Left ventricle myocardium inferior (tissue), 1 donor: ENCODE measurements at regions not wholly inside any gene's neighbourhood (a gene's known extent, or its start where the extent isn't known, plus 50 kb on each side); places are given as distances from the start of the nearest gene placed in this dataset.

ENCODE experiments used
- DNase-seq: peaks from one replicate; pipeline ENCODE4 v3.0.0-alpha.2; 2020
- H3K27ac ChIP-seq: fragments of 200-600 bp; replicated peaks from 2 replicates; pipeline ENCODE4 v1.8.0; 2021
- H3K27me3 ChIP-seq: fragments of 200-600 bp; 2 replicates; pipeline ENCODE4 v1.8.0; 2021; ENCODE audit warnings: low read depth
- H3K36me3 ChIP-seq: fragments of 200-600 bp; 2 replicates; pipeline ENCODE4 v1.8.0; 2021
- H3K4me1 ChIP-seq: fragments of 200-600 bp; 2 replicates; pipeline ENCODE4 v1.8.0; 2021
- H3K4me3 ChIP-seq: fragments of 200-600 bp; 2 replicates; pipeline ENCODE4 v1.8.0; 2021; ENCODE audit warnings: mild to moderate bottlenecking, moderate library complexity
- H3K9me3 ChIP-seq: fragments of 200-600 bp; replicated peaks from 2 replicates; pipeline ENCODE4 v1.8.0; 2021
- CTCF ChIP-seq: fragments of 200-600 bp; IDR thresholded peaks from 2 replicates; pipeline ENCODE4 v1.8.0; 2021; ENCODE audit warnings: antibody characterized with exemption, mild to moderate bottlenecking, borderline replicate concordance
- intact Hi-C: fragments of 100-400 bp; cut with micrococcal nuclease; formaldehyde crosslinking; loops from one replicate; pipeline ENCODE4 v1.11.0; 2022
- donor health status: DM: no; HTN: yes; CAD: no; lungs with severe emphysema.

- TF ChIP-seq CTCF: no peak
- H3K27ac ChIP-seq: no peak overlapping the region
- no peaks in the 10 kb centered on the region for H3K36me3 ChIP-seq
- no peaks in the 10 kb centered on the region for H3K4me1 ChIP-seq
- H3K9me3 ChIP-seq: peaks cover 14% of the 10 kb centered on the region
- H3K4me3 ChIP-seq: no peak overlapping the region
- intact Hi-C loops: no loop called here
- DNase-seq: no peak
- no peaks in the 10 kb centered on the region for H3K27me3 ChIP-seq
These were observed 568.2 kb downstream of the BCKDHB start for GRCh38 chr6:80674669-80675068.

GRCh38 chr6:80673367-80673766, 566.9 kb downstream of the BCKDHB start:
- peaks cover 14% of the 10 kb centered on the region for H3K9me3 ChIP-seq
- H3K4me3 ChIP-seq: no peak overlapping the region
- H3K27ac ChIP-seq: no peak overlapping the region
- H3K27me3 ChIP-seq: no peaks in the 10 kb centered on the region
- no peaks in the 10 kb centered on the region for H3K4me1 ChIP-seq
- intact Hi-C loops: no loop called here
- H3K36me3 ChIP-seq: no peaks in the 10 kb centered on the region
- TF ChIP-seq CTCF: no peak
- DNase-seq: no peak

- no peaks in the 10 kb centered on the region for H3K9me3 ChIP-seq
- H3K27me3 ChIP-seq: no peaks in the 10 kb centered on the region
- no peak for DNase-seq
- intact Hi-C loops: no loop called here
- no peaks in the 10 kb centered on the region for H3K36me3 ChIP-seq
- no peaks in the 10 kb centered on the region for H3K4me1 ChIP-seq
- H3K27ac ChIP-seq: no peak overlapping the region
- H3K4me3 ChIP-seq: no peak overlapping the region
- no peak for TF ChIP-seq CTCF
These were observed 560.5 kb downstream of the BCKDHB start for GRCh38 chr6:80667006-80667405.

- Histone ChIP-seq H3K4me3 (no peak overlapping the region), H3K36me3 (no peaks in the 10 kb centered on the region), H3K4me1 (no peaks in the 10 kb centered on the region), H3K27me3 (no peaks in the 10 kb centered on the region), H3K9me3 (no peaks in the 10 kb centered on the region), H3K27ac (no peak overlapping the region)
- no peak for TF ChIP-seq CTCF
- DNase-seq: no peak
- intact Hi-C loops: no loop called here
These were observed 552.5 kb downstream of the BCKDHB start for GRCh38 chr6:80658926-80659325.

- Histone ChIP-seq H3K9me3 (peaks cover 14% of the 10 kb centered on the region), H3K4me1 (no peaks in the 10 kb centered on the region), H3K27me3 (no peaks in the 10 kb centered on the region), H3K36me3 (no peaks in the 10 kb centered on the region), H3K4me3 (no peak overlapping the region), H3K27ac (no peak overlapping the region)
- TF ChIP-seq CTCF: no peak
- intact Hi-C loops: no loop called here
- DNase-seq: no peak
These were observed 540.7 kb downstream of the BCKDHB start for GRCh38 chr6:80647156-80647555.

- no peak for TF ChIP-seq CTCF
- Histone ChIP-seq H3K27me3 (no peaks in the 10 kb centered on the region), H3K27ac (no peak overlapping the region), H3K4me1 (no peaks in the 10 kb centered on the region), H3K36me3 (no peaks in the 10 kb centered on the region), H3K9me3 (peaks cover 14% of the 10 kb centered on the region), H3K4me3 (no peak overlapping the region)
- DNase-seq: no peak
- intact Hi-C loops: no loop called here
These were observed 537.4 kb downstream of the BCKDHB start for GRCh38 chr6:80643881-80644280.
